ENCODE measurements at regions not wholly inside any gene's neighbourhood (a gene's known extent, or its start where the extent isn't known, plus 50 kb on each side); places are given as distances from the start of the nearest gene placed in this dataset.

DNA sequence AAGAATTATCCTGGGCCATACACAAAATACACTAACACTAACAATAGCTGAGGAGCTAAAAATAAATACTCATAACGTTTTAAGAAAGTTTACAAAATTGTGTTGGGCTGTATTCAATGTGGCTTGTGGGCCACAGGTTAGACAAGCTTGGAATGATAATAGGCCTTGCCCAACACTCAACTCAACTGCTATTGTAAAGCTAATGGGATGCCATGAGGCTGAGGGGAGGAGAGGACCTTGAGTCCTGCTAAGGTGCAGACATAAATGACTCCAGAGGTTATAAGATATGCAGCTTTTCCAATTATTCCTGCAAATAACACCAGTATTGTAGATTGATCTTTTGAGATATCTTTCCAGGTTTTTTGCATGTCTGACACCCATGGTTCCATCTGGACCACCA lies 97.0 kb downstream of the FCRL5 start:
- Histone ChIP-seq H4K20me1 (ENCODE audit: insufficient read depth, low read length) (no peaks in the 10 kb centered on the region), H3K9me3 (replicated peaks in 1 of 2; ENCODE audit: control insufficient read depth in 1 of 2, insufficient read depth in 1 of 2, low read length in 2 of 2) (no peaks in the 10 kb centered on the region), H3K27ac (ENCODE audit: low read depth in 1 of 2, low read length in 2 of 2) (no peak overlapping the region), H3K27me3 (ENCODE audit: control insufficient read depth in 2 of 2, insufficient read depth in 2 of 2, low read length in 2 of 2) (no peaks in the 10 kb centered on the region), H3K79me2 (ENCODE audit: insufficient read depth, low read length) (no peaks in the 10 kb centered on the region), H3K4me1 (ENCODE audit: control insufficient read depth in 1 of 2, insufficient read depth in 2 of 2, low read length in 2 of 2) (no peaks in the 10 kb centered on the region), H3K4me2 (replicated peaks; ENCODE audit: extremely low read depth, low read length, poor library complexity, severe bottlenecking) (no peak overlapping the region), H3K9ac (ENCODE audit: insufficient read depth, low read length, poor library complexity, severe bottlenecking) (no peak overlapping the region), H3K36me3 (replicated peaks in 1 of 2; ENCODE audit: control insufficient read depth in 1 of 2, insufficient read depth in 2 of 2, low read length in 2 of 2) (no peaks in the 10 kb centered on the region), H2AFZ (ENCODE audit: insufficient read depth, low read depth, low read length, poor library complexity, severe bottlenecking) (no peak overlapping the region), H3K4me3 (replicated peaks in 1 of 3; ENCODE audit: low read depth in 2 of 3, low read length in 3 of 3) (no peak overlapping the region)
- Mint-ChIP-seq H3K36me3 (no peaks in the 10 kb centered on the region), H3K27ac (no peak overlapping the region), H3K4me3 (no peak overlapping the region), H3K27me3 (ENCODE audit: low read depth in 3 of 3) (peaks cover 0 to 4% (median 2%) of the 10 kb centered on the region in 3 donors), H3K9me3 (peaks cover 0 to 11% (median 0%) of the 10 kb centered on the region in 7 donors), H3K4me1 (no peaks in the 10 kb centered on the region)
- no peak for DNase-seq
- intact Hi-C loops (cut with micrococcal nuclease): no loop called here
- WGBS (ENCODE audit: insufficient coverage): no CpG with 5 or more reads among the region's 1 CpG
- TF ChIP-seq, protein P1, sequence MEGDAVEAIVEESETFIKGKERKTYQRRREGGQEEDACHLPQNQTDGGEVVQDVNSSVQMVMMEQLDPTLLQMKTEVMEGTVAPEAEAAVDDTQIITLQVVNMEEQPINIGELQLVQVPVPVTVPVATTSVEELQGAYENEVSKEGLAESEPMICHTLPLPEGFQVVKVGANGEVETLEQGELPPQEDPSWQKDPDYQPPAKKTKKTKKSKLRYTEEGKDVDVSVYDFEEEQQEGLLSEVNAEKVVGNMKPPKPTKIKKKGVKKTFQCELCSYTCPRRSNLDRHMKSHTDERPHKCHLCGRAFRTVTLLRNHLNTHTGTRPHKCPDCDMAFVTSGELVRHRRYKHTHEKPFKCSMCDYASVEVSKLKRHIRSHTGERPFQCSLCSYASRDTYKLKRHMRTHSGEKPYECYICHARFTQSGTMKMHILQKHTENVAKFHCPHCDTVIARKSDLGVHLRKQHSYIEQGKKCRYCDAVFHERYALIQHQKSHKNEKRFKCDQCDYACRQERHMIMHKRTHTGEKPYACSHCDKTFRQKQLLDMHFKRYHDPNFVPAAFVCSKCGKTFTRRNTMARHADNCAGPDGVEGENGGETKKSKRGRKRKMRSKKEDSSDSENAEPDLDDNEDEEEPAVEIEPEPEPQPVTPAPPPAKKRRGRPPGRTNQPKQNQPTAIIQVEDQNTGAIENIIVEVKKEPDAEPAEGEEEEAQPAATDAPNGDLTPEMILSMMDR (IDR thresholded peaks at IDR 0.05): no peak

DNA sequence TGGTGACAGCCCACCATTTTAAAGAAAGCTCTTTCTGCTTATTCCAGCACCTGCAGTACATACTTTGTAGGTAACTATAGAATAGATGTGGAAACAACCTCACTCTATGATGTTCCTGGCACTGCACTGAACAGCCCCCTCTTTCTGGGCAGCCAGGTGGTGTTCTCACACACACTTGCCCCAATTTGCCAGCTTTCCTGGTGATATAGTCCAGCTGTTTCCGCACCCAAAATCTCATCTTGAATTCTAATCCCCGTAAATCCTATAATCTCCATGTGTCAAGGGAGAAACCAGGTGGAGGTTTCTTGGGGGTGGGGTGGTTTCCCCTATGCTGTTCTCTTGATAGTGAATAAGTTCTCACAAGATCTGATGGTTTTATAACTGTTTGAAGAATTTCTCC lies 102.2 kb downstream of the FCRL5 start:
- Mint-ChIP-seq H3K27me3 (ENCODE audit: low read depth in 3 of 3) (peaks cover 1 to 4% (median 2%) of the 10 kb centered on the region in 3 donors), H3K4me1 (no peaks in the 10 kb centered on the region), H3K4me3 (no peak overlapping the region), H3K36me3 (no peaks in the 10 kb centered on the region), H3K27ac (no peak overlapping the region), H3K9me3 (peaks cover 0 to 3% (median 0%) of the 10 kb centered on the region in 7 donors)
- Histone ChIP-seq H3K27me3 (ENCODE audit: control insufficient read depth in 2 of 2, insufficient read depth in 2 of 2, low read length in 2 of 2) (no peaks in the 10 kb centered on the region), H3K36me3 (replicated peaks in 1 of 2; ENCODE audit: control insufficient read depth in 1 of 2, insufficient read depth in 2 of 2, low read length in 2 of 2) (no peaks in the 10 kb centered on the region), H3K9me3 (replicated peaks in 1 of 2; ENCODE audit: control insufficient read depth in 1 of 2, insufficient read depth in 1 of 2, low read length in 2 of 2) (no peaks in the 10 kb centered on the region), H3K79me2 (ENCODE audit: insufficient read depth, low read length) (no peaks in the 10 kb centered on the region), H4K20me1 (ENCODE audit: insufficient read depth, low read length) (no peaks in the 10 kb centered on the region), H3K27ac (ENCODE audit: low read depth in 1 of 2, low read length in 2 of 2) (no peak overlapping the region), H2AFZ (ENCODE audit: insufficient read depth, low read depth, low read length, poor library complexity, severe bottlenecking) (no peak overlapping the region), H3K9ac (ENCODE audit: insufficient read depth, low read length, poor library complexity, severe bottlenecking) (no peak overlapping the region), H3K4me2 (replicated peaks; ENCODE audit: extremely low read depth, low read length, poor library complexity, severe bottlenecking) (no peak overlapping the region), H3K4me3 (replicated peaks in 1 of 3; ENCODE audit: low read depth in 2 of 3, low read length in 3 of 3) (no peak overlapping the region), H3K4me1 (ENCODE audit: control insufficient read depth in 1 of 2, insufficient read depth in 2 of 2, low read length in 2 of 2) (no peaks in the 10 kb centered on the region)
- intact Hi-C loops (cut with micrococcal nuclease): no loop called here
- no peak for DNase-seq
- TF ChIP-seq, protein P1 (IDR thresholded peaks at IDR 0.05): no peak
- WGBS (ENCODE audit: insufficient coverage): no CpG with 5 or more reads among the region's 2 CpGs

All from CD14-positive monocyte (primary cell).